Pancreas (tissue), 10 donors: ENCODE measurements at regions not wholly inside any gene's neighbourhood (a gene's known extent, or its start where the extent isn't known, plus 50 kb on each side); places are given as distances from the start of the nearest gene placed in this dataset.

Source experiments
- ATAC-seq, 4 donors: fragments of 200-7000 bp; cut with Tn5 transposase; one replicate each; pipeline versions ENCODE4 v1.8.0 to v1.9.1; 2020; ENCODE audit warnings: mild to moderate bottlenecking in 4 of 4, moderate library complexity in 4 of 4
- DNase-seq, 6 donors: peaks; one replicate each; pipeline ENCODE4 v3.0.0-alpha.2; 2020
- FAIRE-seq: peaks from 2 replicates; lab custom pipeline; 2012; peaks lifted over from hg19 to GRCh38; lab: Jason Lieb, UNC
- H3K27ac ChIP-seq, 4 donors: fragments of 200-600 bp; sonication (generic); 1 replicate in 3 of 4; 2 replicates in 1 of 4; pipeline versions ENCODE4 v1.5.0 to v1.8.0; 2020
- H3K27me3 ChIP-seq, 4 donors: fragments of 200-600 bp; one replicate each; pipeline ENCODE4 v1.8.0; 2021
- H3K36me3 ChIP-seq, 3 donors: fragments of 200-600 bp; sonication (generic) in 1 of 3; one replicate each; pipeline versions ENCODE4 v1.5.0 to v1.8.0; 2020 to 2021
- H3K4me1 ChIP-seq, 3 donors: fragments of 200-600 bp; one replicate each; pipeline ENCODE4 v1.8.0; 2021
- H3K4me3 ChIP-seq, 4 donors: fragments of 200-600 bp; sonication (generic) in 2 of 4; one replicate each; pipeline versions ENCODE4 v1.5.0 to v1.8.0; 2020 to 2021
- H3K9me3 ChIP-seq, 4 donors: fragments of 200-600 bp; one replicate each; pipeline ENCODE4 v1.8.0; 2021
- WGBS, 2 donors: extraction: QIAGEN DNeasy Blood & Tissue Kit; methylation state at CpG; one replicate each; pipeline ENCODE4 v1.1.7; 2013; 5-methylcytosine and 5-hydroxymethylcytosine counted together
- intact Hi-C, 3 donors: fragments of 100-400 bp; cut with DNase I; formaldehyde crosslinking; loops; one replicate each; pipeline versions ENCODE4 v1.11.1 to v1.14.2; 2022
- TF ChIP-seq, protein P1 (sequence below), 4 donors: fragments of 200-600 bp; sonication (generic) in 3 of 4; IDR thresholded peaks; one replicate each; pipeline versions ENCODE4 v1.5.0 to v1.8.0; 2021; ENCODE audit warnings: antibody characterized with exemption in 4 of 4
- donor health status: healthy with polysubstance abuse.
- donor health status: DM: no; HTN: no; CAD: no; lungs with moderate emphysema.
- donor health status: DM: no; HTN: no; CAD: no.
- donor health status: control.
- donor health status: control.
- donor health status: Bipolar disorder and iron deficiency.
- donor health status: DM: yes; HTN: yes; CAD: no.
- donor health status: DM: no; HTN: no; CAD: no.
- donor health status: DM: no; HTN: no; CAD: no.
- donor health status: DM: yes; HTN: yes; CAD: no.

DNA sequence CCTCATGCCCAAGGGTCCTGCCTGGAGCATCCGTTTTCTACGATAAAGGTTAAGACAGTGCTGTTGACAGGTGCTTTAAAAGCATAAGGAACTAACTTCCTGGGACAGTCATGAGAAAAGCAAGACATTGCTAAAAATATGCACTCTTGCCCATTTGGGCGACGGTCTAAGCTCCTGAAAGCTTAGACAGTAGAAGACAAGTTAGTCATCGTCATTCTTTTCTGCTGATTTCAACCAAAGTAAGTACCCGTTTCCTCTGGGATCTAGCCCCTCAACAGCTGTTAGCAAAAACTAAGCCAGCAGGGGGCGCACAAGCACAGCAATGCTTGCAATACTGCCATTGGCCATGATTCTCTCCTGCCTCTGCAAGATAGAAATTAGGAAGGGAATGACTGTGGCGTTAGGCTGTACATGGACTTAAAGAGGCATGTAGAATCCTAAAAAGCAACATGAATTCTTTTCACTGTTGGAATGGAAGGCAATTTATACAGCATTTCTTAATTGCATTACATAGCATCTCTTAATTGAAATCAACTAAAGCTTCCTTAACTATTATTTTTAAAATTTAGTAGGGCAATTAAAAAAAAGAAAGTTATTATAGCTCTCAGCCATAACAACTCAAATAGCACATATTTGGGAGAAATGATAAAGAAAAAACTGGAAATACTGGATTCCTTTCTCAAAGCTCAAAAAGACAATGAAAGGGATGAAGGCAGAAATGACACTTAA, 147.8 kb upstream of the RALGAPA2 start:
- TF ChIP-seq, protein P1, sequence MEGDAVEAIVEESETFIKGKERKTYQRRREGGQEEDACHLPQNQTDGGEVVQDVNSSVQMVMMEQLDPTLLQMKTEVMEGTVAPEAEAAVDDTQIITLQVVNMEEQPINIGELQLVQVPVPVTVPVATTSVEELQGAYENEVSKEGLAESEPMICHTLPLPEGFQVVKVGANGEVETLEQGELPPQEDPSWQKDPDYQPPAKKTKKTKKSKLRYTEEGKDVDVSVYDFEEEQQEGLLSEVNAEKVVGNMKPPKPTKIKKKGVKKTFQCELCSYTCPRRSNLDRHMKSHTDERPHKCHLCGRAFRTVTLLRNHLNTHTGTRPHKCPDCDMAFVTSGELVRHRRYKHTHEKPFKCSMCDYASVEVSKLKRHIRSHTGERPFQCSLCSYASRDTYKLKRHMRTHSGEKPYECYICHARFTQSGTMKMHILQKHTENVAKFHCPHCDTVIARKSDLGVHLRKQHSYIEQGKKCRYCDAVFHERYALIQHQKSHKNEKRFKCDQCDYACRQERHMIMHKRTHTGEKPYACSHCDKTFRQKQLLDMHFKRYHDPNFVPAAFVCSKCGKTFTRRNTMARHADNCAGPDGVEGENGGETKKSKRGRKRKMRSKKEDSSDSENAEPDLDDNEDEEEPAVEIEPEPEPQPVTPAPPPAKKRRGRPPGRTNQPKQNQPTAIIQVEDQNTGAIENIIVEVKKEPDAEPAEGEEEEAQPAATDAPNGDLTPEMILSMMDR (IDR thresholded peaks at IDR 0.05) = peak; percentile 88 to 95 (median 93)
- Histone ChIP-seq H3K4me3 (no peak overlapping the region), H3K36me3 (no peaks in the 10 kb centered on the region), H3K27ac (no peak overlapping the region), H3K9me3 (no peaks in the 10 kb centered on the region), H3K4me1 (no peaks in the 10 kb centered on the region), H3K27me3 (no peaks in the 10 kb centered on the region)
- intact Hi-C loops = no loop called here
- ATAC-seq (peak; percentile 77 to 94 (median 93)), FAIRE-seq (no peak), DNase-seq (peak; percentile 63 to 99 (median 86))
- WGBS, 2 donors = 12 to 19% methylated on average over 8 of the region's 8 CpGs

DNA sequence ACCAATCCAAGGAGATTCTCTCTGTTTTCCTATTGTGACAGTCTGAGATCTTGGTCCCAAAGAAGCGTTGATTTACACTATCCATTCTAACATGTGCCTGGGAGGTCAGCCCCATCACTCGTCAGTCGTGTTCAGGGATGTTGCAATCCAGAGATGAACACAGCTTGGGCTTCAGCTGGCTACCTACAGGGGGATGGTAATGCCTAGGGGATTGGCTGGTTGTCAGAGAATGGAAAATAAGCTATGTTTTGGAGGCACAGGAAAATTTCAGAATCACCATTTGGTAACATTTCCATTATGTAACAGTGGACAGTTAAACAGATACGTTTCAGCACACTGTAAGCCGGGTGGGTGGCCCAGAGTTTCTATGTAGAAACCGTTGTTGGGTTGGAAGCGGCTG, 147.1 kb upstream of the RALGAPA2 start:
- H3K4me3 ChIP-seq = no peak overlapping the region
- H3K36me3 ChIP-seq = no peaks in the 10 kb centered on the region
- intact Hi-C loops = loop anchor here in 1 of 3 donors (10.0 kb wide), 3 partner anchors 385 to 715 kb away; no protein-coding TSS in a partner anchor
- TF ChIP-seq, protein P1 (IDR thresholded peaks at IDR 0.05) = no peak
- H3K4me1 ChIP-seq = no peaks in the 10 kb centered on the region
- WGBS, 2 donors = 30 to 41% methylated on average over 7 of the region's 7 CpGs
- no peak overlapping the region for H3K27ac ChIP-seq
- FAIRE-seq (no peak), ATAC-seq (no peak), DNase-seq (no peak)
- no peaks in the 10 kb centered on the region for H3K9me3 ChIP-seq
- H3K27me3 ChIP-seq = no peaks in the 10 kb centered on the region

DNA sequence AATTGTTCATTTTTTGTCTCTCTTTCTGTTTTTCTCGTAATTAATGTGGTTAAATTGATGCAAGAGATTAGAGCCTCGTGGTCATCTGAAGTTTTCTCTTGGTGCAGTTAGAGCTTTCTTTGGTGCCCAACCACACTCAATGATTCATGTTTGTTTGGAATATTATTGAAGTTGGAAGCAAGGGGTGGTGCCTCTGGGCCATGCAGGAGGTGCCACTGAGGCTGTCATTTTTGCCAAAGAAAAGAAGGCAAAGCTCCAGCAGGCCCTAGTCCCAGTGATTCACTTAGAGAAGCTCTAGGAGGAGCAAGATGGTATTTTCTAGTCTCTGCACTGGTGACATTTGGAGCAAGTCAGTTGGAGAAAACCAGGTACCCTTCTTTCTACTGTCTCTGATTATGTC, 144.5 kb upstream of the RALGAPA2 start:
- no peaks in the 10 kb centered on the region for H3K4me1 ChIP-seq
- 37 to 45% methylated on average over 2 of the region's 2 CpGs for WGBS, 2 donors
- FAIRE-seq (no peak), ATAC-seq (no peak), DNase-seq (no peak)
- no peaks in the 10 kb centered on the region for H3K27me3 ChIP-seq
- no peaks in the 10 kb centered on the region for H3K9me3 ChIP-seq
- TF ChIP-seq, protein P1 (IDR thresholded peaks at IDR 0.05) = no peak
- no peaks in the 10 kb centered on the region for H3K36me3 ChIP-seq
- no peak overlapping the region for H3K4me3 ChIP-seq
- intact Hi-C loops = loop anchor here in 1 of 3 donors (10.0 kb wide), 3 partner anchors 388 to 718 kb away; no protein-coding TSS in a partner anchor
- H3K27ac ChIP-seq = no peak overlapping the region

DNA sequence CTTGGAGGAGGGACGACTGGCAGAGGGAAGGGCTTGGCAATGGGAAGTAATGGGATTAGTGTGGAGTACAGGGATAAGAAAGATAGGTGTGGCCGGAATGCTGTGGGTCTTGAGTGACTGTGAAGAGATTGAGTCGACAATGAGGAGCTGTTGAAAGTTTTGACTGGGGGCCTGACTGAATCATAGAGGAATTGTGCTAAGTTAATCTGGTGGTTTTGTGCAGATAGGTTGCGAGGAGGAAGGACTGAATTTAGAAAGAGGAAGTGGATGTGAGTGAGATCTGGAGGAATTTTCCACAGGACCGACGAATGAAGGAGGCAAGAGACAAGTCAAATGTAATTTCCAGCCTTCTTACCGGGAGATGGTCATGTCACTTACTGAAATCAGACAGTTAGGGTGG, 143.9 kb upstream of the RALGAPA2 start:
- Histone ChIP-seq H3K36me3 (no peaks in the 10 kb centered on the region), H3K4me3 (no peak overlapping the region), H3K27me3 (no peaks in the 10 kb centered on the region), H3K27ac (no peak overlapping the region), H3K9me3 (no peaks in the 10 kb centered on the region), H3K4me1 (no peaks in the 10 kb centered on the region)
- DNase-seq (no peak), ATAC-seq (no peak), FAIRE-seq (no peak)
- WGBS, 2 donors = 58 to 69% methylated on average over 7 of the region's 7 CpGs
- TF ChIP-seq, protein P1 (IDR thresholded peaks at IDR 0.05) = no peak
- intact Hi-C loops = loop anchor here in 1 of 3 donors (10.0 kb wide), 3 partner anchors 388 to 718 kb away; no protein-coding TSS in a partner anchor

DNA sequence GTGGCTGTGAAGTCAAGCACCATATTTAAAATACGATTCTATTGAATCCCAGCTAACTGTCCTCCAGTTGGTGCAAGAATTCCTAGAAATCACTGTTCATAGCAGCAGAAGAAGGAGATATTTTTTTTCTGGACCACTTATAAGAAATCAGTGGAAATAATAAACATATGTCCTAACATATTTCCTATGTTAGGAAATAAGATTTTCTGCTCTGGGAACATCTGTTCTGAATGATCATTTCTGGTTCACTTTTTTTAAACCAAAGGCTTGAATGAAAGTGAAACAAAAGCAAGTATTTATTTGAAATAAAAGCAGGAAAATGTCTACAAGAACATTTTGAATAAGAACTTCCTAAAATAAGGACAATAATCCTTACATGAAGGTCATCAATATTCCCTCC, 138.9 kb upstream of the RALGAPA2 start:
- FAIRE-seq (no peak), DNase-seq (no peak), ATAC-seq (no peak)
- intact Hi-C loops = loop anchor here in 1 of 3 donors (10.0 kb wide), 3 partner anchors 393 to 723 kb away; no protein-coding TSS in a partner anchor
- H3K27ac ChIP-seq = no peak overlapping the region
- no peak overlapping the region for H3K4me3 ChIP-seq
- TF ChIP-seq, protein P1 (IDR thresholded peaks at IDR 0.05) = no peak
- no peaks in the 10 kb centered on the region for H3K9me3 ChIP-seq
- H3K36me3 ChIP-seq = no peaks in the 10 kb centered on the region
- H3K27me3 ChIP-seq = no peaks in the 10 kb centered on the region
- 55 to 67% methylated on average over 1 of the region's 1 CpG for WGBS, 2 donors
- no peaks in the 10 kb centered on the region for H3K4me1 ChIP-seq
